Panc1 (cell line): ENCODE measurements at regions not wholly inside any gene's neighbourhood (a gene's known extent, or its start where the extent isn't known, plus 50 kb on each side); places are given as distances from the start of the nearest gene placed in this dataset.

Experiments used
- ATAC-seq: fragments of 200-7000 bp; cut with Tn5 transposase; 2 replicates; pipeline ENCODE4 v1.9.1; 2020; ENCODE audit warnings: mild to moderate bottlenecking, moderate library complexity
- BruUV-seq: library from RNA; stranded (reverse); fragments of 400-500 nt; replicated peaks from 2 replicates; lab custom pipeline; 2021; lab: Mats Ljungman, UMichigan
- CTCF ChIA-PET: fragments of 300-600 bp; sonication (Branson Sonifier 250); formaldehyde crosslinking; loops from one replicate; lab custom pipeline; 2022; ENCODE audit warnings: antibody characterized with exemption; lab: Charles Lee
- POLR2A ChIA-PET: fragments of 300-600 bp; sonication (Branson Sonifier 250); formaldehyde crosslinking; loops from one replicate; lab custom pipeline; 2022; ENCODE audit warnings: antibody characterized with exemption; lab: Charles Lee
- DNase-seq: peaks from one replicate; pipeline ENCODE4 v3.0.0-alpha.2; 2010; ENCODE audit warnings: low read depth, low spot score
- H3K27ac ChIP-seq: 2 replicates; pipeline ENCODE4 v1.5.1; 2011; ENCODE audit warnings: mild to moderate bottlenecking, low read length, inconsistent platforms
- H3K27me3 ChIP-seq: fragments of 200-500 bp; sonication (Bioruptor generic); 2 replicates; pipeline ENCODE4 v1.6.0; 2014; ENCODE audit warnings: low read length, inconsistent platforms; ENCODE audit not compliant: control insufficient read depth, insufficient read depth
- H3K36me3 ChIP-seq: fragments of 200-500 bp; sonication (Bioruptor generic); 2 replicates; pipeline ENCODE4 v1.5.1; 2014; ENCODE audit warnings: inconsistent platforms, mild to moderate bottlenecking, low read length, moderate library complexity; ENCODE audit not compliant: control insufficient read depth, insufficient read depth
- H3K4me1 ChIP-seq: 2 replicates; pipeline ENCODE4 v1.5.1; 2011; ENCODE audit warnings: inconsistent platforms, mild to moderate bottlenecking, low read length, moderate library complexity; ENCODE audit not compliant: control insufficient read depth, insufficient read depth
- H3K4me3 ChIP-seq, 2 experiments: 2 replicates each; pipeline ENCODE4 v1.5.1; 2011 to 2012; ENCODE audit warnings: low read depth in 2 of 2, low read length in 2 of 2, mild to moderate bottlenecking in 2 of 2, inconsistent platforms in 1 of 2, moderate library complexity in 1 of 2
- H3K9me3 ChIP-seq: fragments of 200-500 bp; sonication (Bioruptor generic); 2 replicates; pipeline ENCODE4 v1.5.1; 2014; ENCODE audit warnings: low read depth, mild to moderate bottlenecking, inconsistent platforms, low read length, moderate library complexity; ENCODE audit not compliant: control insufficient read depth, insufficient read depth
- CTCF ChIP-seq: fragments of 450-650 bp; IDR thresholded peaks from 2 replicates; pipeline ENCODE4 v1.5.1; 2017; ENCODE audit warnings: mild to moderate bottlenecking
- POLR2AphosphoS5 ChIP-seq: IDR thresholded peaks from 2 replicates; pipeline ENCODE4 v1.6.1; 2012; ENCODE audit warnings: mild to moderate bottlenecking, low read depth, low read length, moderate library complexity
- REST ChIP-seq, 2 experiments: IDR thresholded peaks; 2 replicates each; pipeline ENCODE4 v1.6.1; 2011 to 2012; ENCODE audit warnings: low read depth in 2 of 2, control low read depth in 1 of 2, low read length in 1 of 2, mild to moderate bottlenecking in 1 of 2, moderate library complexity in 1 of 2; ENCODE audit not compliant: insufficient read depth in 1 of 2
- SIN3A ChIP-seq: IDR thresholded peaks from 2 replicates; pipeline ENCODE4 v1.6.1; 2012; ENCODE audit warnings: low read depth, mild to moderate bottlenecking, low read length, moderate library complexity, borderline replicate concordance; ENCODE audit not compliant: insufficient read depth
- TCF7L2 ChIP-seq: IDR thresholded peaks from 2 replicates; pipeline ENCODE4 v1.6.1; 2011; ENCODE audit warnings: mild to moderate bottlenecking, low read depth, low read length, inconsistent platforms
- in situ Hi-C: cut with HindIII; loops from 2 replicates; pipeline ENCODE4 v1.10.0; 2016; ENCODE audit warnings: low sequenced_read_pairs, low pct_unique_long_range_greater_than_20kb
- intact Hi-C: fragments of 100-400 bp; cut with micrococcal nuclease; formaldehyde crosslinking; loops from one replicate; pipeline ENCODE4 v1.10.0; 2022; ENCODE audit not compliant: unreplicated experiment

- H3K4me1 ChIP-seq: no peaks in the 10 kb centered on the region
- ATAC-seq (no peak), DNase-seq (no peak)
- ChIA-PET POLR2A (no interaction called here), CTCF (no interaction called here)
- no peaks in the 10 kb centered on the region for H3K27me3 ChIP-seq
- no peak overlapping the region for H3K4me3 ChIP-seq
- H3K9me3 ChIP-seq: no peaks in the 10 kb centered on the region
- no peaks in the 10 kb centered on the region for H3K36me3 ChIP-seq
- in situ Hi-C loops (no loop called here), intact Hi-C loops (no loop called here)
- H3K27ac ChIP-seq: no peak overlapping the region
- no TSS peak for BruUV-seq
- TF ChIP-seq TCF7L2: no peak
- no peak for TF ChIP-seq POLR2AphosphoS5
- no peak for TF ChIP-seq CTCF
- no peak for TF ChIP-seq REST (IDR thresholded peaks at IDR 0.05; ENCODE audit: insufficient read depth in 1 of 2, low read depth in 2 of 2, low read length in 1 of 2)
- TF ChIP-seq SIN3A: no peak
Measured at GRCh38 chr12:83920821-83921547, 991.6 kb downstream of the SLC6A15 start.

- ChIA-PET CTCF (no interaction called here), POLR2A (no interaction called here)
- Histone ChIP-seq H3K27ac (no peak overlapping the region), H3K36me3 (no peaks in the 10 kb centered on the region), H3K4me3 (no peak overlapping the region), H3K9me3 (no peaks in the 10 kb centered on the region), H3K27me3 (no peaks in the 10 kb centered on the region), H3K4me1 (no peaks in the 10 kb centered on the region)
- in situ Hi-C loops: no loop called here
- intact Hi-C loops: no loop called here
- ATAC-seq: no peak
- no TSS peak for BruUV-seq
- no peak for TF ChIP-seq TCF7L2
- TF ChIP-seq REST (IDR thresholded peaks at IDR 0.05; ENCODE audit: insufficient read depth in 1 of 2, low read depth in 2 of 2, low read length in 1 of 2): no peak
- TF ChIP-seq CTCF: no peak
- no peak for TF ChIP-seq SIN3A
- TF ChIP-seq POLR2AphosphoS5: no peak
- DNase-seq: no peak
Measured at GRCh38 chr12:83919081-83919480, 993.5 kb downstream of the SLC6A15 start.
